HL-60 (cell line): ENCODE measurements at regions not wholly inside any gene's neighbourhood (a gene's known extent, or its start where the extent isn't known, plus 50 kb on each side); places are given as distances from the start of the nearest gene placed in this dataset.

ENCODE experiments used
- DNase-seq, 2 experiments: peaks; one replicate each; pipeline ENCODE4 v3.0.0-alpha.2; 2010 to 2020; ENCODE audit warnings: low read depth in 1 of 2, low spot score in 1 of 2
- H3K27ac ChIP-seq: fragments of 250-450 bp; sonication (Bioruptor Pico); replicated peaks from 2 replicates; pipeline ENCODE4 v1.5.1; 2020; ENCODE audit warnings: mild to moderate bottlenecking, moderate library complexity
- H3K27me3 ChIP-seq: fragments of 250-450 bp; sonication (Bioruptor Pico); 2 replicates; pipeline ENCODE4 v1.5.1; 2021; ENCODE audit warnings: mild to moderate bottlenecking, moderate library complexity; ENCODE audit not compliant: insufficient read depth, poor library complexity, severe bottlenecking
- H3K4me3 ChIP-seq: replicated peaks from 2 replicates; pipeline ENCODE4 v1.5.1; 2011; ENCODE audit warnings: mild to moderate bottlenecking, control low read depth, low read length; ENCODE audit not compliant: insufficient read depth
- GABPA ChIP-seq: IDR thresholded peaks from 2 replicates; pipeline ENCODE4 v1.6.1; 2012; ENCODE audit warnings: low read depth
- POLR2AphosphoS5 ChIP-seq: IDR thresholded peaks from 2 replicates; pipeline ENCODE4 v1.6.1; 2012; ENCODE audit warnings: low read depth
- SPI1 ChIP-seq: IDR thresholded peaks from 2 replicates; pipeline ENCODE4 v1.6.1; 2012; ENCODE audit warnings: low read depth, mild to moderate bottlenecking, borderline replicate concordance
- TF ChIP-seq, protein P1 (sequence below): IDR thresholded peaks from 2 replicates; pipeline ENCODE4 v1.6.1; 2012; ENCODE audit warnings: low read depth; ENCODE audit not compliant: insufficient replicate concordance
- TF ChIP-seq, protein P2 (sequence below): IDR thresholded peaks from one replicate; pipeline ENCODE4 v1.5.1; 2011; ENCODE audit warnings: low read length, control low read depth, inconsistent platforms; ENCODE audit not compliant: insufficient read depth

DNA sequence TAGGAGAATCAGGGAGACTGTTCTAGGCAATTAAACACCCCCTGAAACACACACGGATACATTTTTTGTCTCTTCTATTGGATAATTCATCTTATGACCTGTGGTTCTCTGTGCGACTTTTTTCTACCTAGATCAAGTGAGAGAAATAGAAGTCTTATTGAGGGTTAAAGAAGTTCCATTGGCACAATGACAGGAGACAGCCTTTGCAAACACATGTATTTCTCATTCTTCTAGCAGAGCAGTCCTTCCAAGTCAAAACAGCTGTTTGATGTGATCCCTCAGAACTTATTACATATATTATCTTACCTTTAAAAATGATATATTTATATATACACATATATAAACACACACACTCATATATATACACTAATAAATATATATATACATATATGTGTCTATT is 496.7 kb downstream of the SLC6A15 start:
- no peak overlapping the region for H3K4me3 ChIP-seq
- DNase-seq: no peak
- H3K27ac ChIP-seq: no peak overlapping the region
- TF ChIP-seq, protein P1, sequence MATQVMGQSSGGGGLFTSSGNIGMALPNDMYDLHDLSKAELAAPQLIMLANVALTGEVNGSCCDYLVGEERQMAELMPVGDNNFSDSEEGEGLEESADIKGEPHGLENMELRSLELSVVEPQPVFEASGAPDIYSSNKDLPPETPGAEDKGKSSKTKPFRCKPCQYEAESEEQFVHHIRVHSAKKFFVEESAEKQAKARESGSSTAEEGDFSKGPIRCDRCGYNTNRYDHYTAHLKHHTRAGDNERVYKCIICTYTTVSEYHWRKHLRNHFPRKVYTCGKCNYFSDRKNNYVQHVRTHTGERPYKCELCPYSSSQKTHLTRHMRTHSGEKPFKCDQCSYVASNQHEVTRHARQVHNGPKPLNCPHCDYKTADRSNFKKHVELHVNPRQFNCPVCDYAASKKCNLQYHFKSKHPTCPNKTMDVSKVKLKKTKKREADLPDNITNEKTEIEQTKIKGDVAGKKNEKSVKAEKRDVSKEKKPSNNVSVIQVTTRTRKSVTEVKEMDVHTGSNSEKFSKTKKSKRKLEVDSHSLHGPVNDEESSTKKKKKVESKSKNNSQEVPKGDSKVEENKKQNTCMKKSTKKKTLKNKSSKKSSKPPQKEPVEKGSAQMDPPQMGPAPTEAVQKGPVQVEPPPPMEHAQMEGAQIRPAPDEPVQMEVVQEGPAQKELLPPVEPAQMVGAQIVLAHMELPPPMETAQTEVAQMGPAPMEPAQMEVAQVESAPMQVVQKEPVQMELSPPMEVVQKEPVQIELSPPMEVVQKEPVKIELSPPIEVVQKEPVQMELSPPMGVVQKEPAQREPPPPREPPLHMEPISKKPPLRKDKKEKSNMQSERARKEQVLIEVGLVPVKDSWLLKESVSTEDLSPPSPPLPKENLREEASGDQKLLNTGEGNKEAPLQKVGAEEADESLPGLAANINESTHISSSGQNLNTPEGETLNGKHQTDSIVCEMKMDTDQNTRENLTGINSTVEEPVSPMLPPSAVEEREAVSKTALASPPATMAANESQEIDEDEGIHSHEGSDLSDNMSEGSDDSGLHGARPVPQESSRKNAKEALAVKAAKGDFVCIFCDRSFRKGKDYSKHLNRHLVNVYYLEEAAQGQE: no peak
- TF ChIP-seq POLR2AphosphoS5 (no peak), SPI1 (no peak), GABPA (no peak)
- TF ChIP-seq, protein P2, sequence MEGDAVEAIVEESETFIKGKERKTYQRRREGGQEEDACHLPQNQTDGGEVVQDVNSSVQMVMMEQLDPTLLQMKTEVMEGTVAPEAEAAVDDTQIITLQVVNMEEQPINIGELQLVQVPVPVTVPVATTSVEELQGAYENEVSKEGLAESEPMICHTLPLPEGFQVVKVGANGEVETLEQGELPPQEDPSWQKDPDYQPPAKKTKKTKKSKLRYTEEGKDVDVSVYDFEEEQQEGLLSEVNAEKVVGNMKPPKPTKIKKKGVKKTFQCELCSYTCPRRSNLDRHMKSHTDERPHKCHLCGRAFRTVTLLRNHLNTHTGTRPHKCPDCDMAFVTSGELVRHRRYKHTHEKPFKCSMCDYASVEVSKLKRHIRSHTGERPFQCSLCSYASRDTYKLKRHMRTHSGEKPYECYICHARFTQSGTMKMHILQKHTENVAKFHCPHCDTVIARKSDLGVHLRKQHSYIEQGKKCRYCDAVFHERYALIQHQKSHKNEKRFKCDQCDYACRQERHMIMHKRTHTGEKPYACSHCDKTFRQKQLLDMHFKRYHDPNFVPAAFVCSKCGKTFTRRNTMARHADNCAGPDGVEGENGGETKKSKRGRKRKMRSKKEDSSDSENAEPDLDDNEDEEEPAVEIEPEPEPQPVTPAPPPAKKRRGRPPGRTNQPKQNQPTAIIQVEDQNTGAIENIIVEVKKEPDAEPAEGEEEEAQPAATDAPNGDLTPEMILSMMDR: no peak
- H3K27me3 ChIP-seq: no peaks in the 10 kb centered on the region

DNA sequence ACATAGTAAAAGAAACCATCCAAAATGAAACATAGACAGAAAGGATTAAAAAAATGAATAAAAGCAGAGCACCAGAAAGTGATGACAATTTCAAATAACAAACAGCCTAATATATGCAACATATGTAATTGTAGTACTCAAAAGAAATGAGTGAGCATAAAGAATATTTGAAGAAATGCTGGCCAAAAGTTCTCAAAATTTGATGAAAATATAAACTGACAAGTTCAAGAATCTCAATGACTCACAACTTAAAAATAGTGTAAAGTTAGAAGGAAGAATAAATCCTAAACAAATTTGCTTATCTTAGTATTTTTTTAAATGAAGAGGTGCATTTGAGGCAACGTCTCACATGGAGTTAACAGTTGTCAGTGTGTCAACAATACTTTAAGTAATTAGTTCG is 498.9 kb downstream of the SLC6A15 start:
- no peak for DNase-seq
- Histone ChIP-seq H3K27me3 (no peaks in the 10 kb centered on the region), H3K4me3 (no peak overlapping the region), H3K27ac (no peak overlapping the region)
- TF ChIP-seq SPI1 (no peak), POLR2AphosphoS5 (no peak), GABPA (no peak)
- TF ChIP-seq, protein P1: no peak
- TF ChIP-seq, protein P2: no peak

DNA sequence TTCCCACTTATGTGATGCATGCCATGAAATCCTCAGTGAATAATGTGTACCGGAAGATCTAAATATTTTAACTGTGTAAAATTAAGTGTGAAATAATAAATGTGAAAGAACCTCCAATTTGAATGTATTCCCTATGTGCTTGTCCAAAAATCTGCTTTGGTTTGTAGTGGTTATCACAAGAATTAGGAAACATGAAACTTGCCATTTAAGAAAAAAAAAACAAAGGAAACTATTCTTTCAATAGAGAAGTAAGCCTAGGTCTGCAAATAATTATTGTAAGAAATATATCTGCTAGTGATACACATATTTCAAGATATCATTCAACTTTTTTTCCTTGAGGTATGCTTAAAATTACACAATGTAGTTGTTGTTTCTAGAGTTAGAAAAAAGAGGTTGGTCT is 500.4 kb downstream of the SLC6A15 start:
- TF ChIP-seq, protein P2: no peak
- TF ChIP-seq SPI1: no peak
- TF ChIP-seq, protein P1: no peak
- no peak for TF ChIP-seq GABPA
- TF ChIP-seq POLR2AphosphoS5: no peak
- Histone ChIP-seq H3K4me3 (no peak overlapping the region), H3K27ac (no peak overlapping the region), H3K27me3 (no peaks in the 10 kb centered on the region)
- DNase-seq: no peak
